GM12878 (cell line): ENCODE measurements at regions not wholly inside any gene's neighbourhood (a gene's known extent, or its start where the extent isn't known, plus 50 kb on each side); places are given as distances from the start of the nearest gene placed in this dataset.

Source experiments
- ASH2L ChIP-seq: fragments of 300-600, 200-600 bp; sonication (generic); IDR thresholded peaks from 2 replicates; pipeline ENCODE4 v1.6.1; 2017; ENCODE audit warnings: low read depth, mild to moderate bottlenecking, borderline replicate concordance
- FOXM1 ChIP-seq: IDR thresholded peaks from 2 replicates; pipeline ENCODE4 v1.6.1; 2012; ENCODE audit warnings: low read depth, mild to moderate bottlenecking, inconsistent platforms, low read length, moderate library complexity
- POLR2A ChIP-seq: IDR thresholded peaks from 2 replicates; pipeline ENCODE4 v1.6.1; 2011; ENCODE audit warnings: low read depth, mild to moderate bottlenecking, low read length
- ZNF217 ChIP-seq: fragments of 450-650 bp; IDR thresholded peaks from 2 replicates; pipeline ENCODE4 v1.6.1; 2017; ENCODE audit warnings: antibody characterized with exemption, mild to moderate bottlenecking
- ZNF274 ChIP-seq: IDR thresholded peaks from one replicate; pipeline ENCODE4 v1.8.0; 2011; ENCODE audit not compliant: insufficient read length, insufficient read depth
- ZNF384 ChIP-seq: IDR thresholded peaks from 2 replicates; pipeline ENCODE4 v1.6.1; 2012; ENCODE audit warnings: low read depth, mild to moderate bottlenecking, low read length, improper control_type of control experiment, borderline replicate concordance
- TF ChIP-seq, protein P1 (sequence below): fragments of 450-650 bp; IDR thresholded peaks from 2 replicates; pipeline ENCODE4 v1.6.1; 2017; ENCODE audit warnings: mild to moderate bottlenecking, moderate library complexity
- TF ChIP-seq, protein P2 (sequence below): IDR thresholded peaks from 2 replicates; pipeline ENCODE4 v1.6.1; 2012; ENCODE audit warnings: low read depth, low read length, improper control_type of control experiment

DNA sequence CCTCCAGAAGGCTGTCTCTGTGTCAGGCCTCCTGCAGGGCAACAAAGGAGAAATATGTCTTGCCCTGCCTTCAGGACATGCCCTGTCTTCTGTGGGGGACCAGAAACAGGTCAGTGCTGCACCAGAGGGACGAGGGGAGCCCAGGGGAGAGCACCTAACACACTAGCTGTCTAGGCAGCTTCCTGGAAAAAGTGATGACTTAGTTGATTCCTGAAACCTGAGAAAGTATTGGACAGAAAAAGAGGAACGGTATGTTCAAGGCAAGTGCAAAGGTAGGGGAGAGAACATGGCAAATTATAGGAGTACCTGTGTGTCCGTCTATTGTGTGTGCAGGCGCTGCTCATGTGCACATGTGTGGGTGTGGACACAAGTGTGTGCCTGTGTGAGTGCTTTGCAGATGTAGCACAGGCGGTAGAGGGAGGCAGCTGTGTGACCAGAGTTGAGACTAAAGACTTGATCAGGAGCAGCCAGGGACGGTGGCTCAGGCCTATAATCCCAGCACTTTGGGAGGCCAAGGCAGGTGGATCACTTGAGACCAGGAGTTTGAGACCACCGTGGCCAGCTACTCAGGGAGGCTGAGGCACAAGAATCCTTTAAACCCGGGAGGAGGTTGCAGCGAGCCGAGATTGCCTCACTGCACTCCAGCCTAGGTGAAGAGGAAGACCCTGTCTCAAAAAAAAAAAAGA, 119.5 kb downstream of the GYPC start (continued):
- TF ChIP-seq, protein P1, sequence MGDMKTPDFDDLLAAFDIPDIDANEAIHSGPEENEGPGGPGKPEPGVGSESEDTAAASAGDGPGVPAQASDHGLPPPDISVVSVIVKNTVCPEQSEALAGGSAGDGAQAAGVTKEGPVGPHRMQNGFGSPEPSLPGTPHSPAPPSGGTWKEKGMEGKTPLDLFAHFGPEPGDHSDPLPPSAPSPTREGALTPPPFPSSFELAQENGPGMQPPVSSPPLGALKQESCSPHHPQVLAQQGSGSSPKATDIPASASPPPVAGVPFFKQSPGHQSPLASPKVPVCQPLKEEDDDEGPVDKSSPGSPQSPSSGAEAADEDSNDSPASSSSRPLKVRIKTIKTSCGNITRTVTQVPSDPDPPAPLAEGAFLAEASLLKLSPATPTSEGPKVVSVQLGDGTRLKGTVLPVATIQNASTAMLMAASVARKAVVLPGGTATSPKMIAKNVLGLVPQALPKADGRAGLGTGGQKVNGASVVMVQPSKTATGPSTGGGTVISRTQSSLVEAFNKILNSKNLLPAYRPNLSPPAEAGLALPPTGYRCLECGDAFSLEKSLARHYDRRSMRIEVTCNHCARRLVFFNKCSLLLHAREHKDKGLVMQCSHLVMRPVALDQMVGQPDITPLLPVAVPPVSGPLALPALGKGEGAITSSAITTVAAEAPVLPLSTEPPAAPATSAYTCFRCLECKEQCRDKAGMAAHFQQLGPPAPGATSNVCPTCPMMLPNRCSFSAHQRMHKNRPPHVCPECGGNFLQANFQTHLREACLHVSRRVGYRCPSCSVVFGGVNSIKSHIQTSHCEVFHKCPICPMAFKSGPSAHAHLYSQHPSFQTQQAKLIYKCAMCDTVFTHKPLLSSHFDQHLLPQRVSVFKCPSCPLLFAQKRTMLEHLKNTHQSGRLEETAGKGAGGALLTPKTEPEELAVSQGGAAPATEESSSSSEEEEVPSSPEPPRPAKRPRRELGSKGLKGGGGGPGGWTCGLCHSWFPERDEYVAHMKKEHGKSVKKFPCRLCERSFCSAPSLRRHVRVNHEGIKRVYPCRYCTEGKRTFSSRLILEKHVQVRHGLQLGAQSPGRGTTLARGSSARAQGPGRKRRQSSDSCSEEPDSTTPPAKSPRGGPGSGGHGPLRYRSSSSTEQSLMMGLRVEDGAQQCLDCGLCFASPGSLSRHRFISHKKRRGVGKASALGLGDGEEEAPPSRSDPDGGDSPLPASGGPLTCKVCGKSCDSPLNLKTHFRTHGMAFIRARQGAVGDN = no peak
- TF ChIP-seq POLR2A (no peak), ZNF384 (no peak), ZNF274 (no peak), FOXM1 (no peak), ASH2L (no peak), ZNF217 (no peak)
- TF ChIP-seq, protein P2, sequence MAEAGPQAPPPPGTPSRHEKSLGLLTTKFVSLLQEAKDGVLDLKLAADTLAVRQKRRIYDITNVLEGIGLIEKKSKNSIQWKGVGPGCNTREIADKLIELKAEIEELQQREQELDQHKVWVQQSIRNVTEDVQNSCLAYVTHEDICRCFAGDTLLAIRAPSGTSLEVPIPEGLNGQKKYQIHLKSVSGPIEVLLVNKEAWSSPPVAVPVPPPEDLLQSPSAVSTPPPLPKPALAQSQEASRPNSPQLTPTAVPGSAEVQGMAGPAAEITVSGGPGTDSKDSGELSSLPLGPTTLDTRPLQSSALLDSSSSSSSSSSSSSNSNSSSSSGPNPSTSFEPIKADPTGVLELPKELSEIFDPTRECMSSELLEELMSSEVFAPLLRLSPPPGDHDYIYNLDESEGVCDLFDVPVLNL = no peak
